Stimulated activated effector memory CD8-positive, alpha-beta T cell treated with anti-CD3 and anti-CD28 coated beads, Interleukin-12 subunit alpha, Interleukin-12 subunit beta, amount 100 ng/mL, for 72 hours (primary cell): ENCODE measurements at regions not wholly inside any gene's neighbourhood (a gene's known extent, or its start where the extent isn't known, plus 50 kb on each side); places are given as distances from the start of the nearest gene placed in this dataset.

ENCODE experiments used
- ATAC-seq: fragments of 150-1000 bp; cut with Tn5 transposase; 2 replicates; pipeline ENCODE4 v1.10.0; 2021
- DNase-seq, 2 donors: peaks; one replicate each; pipeline ENCODE4 v3.0.0; 2021 to 2022; ENCODE audit warnings: low spot score in 2 of 2
- H3K27ac Mint-ChIP-seq: one replicate; pipeline ENCODE4 v1.8.0; 2022; ENCODE audit warnings: mild to moderate bottlenecking, mixed read lengths
- H3K36me3 Mint-ChIP-seq: one replicate; pipeline ENCODE4 v1.8.0; 2022; ENCODE audit warnings: mild to moderate bottlenecking, mixed read lengths
- H3K4me1 Mint-ChIP-seq: one replicate; pipeline ENCODE4 v1.8.0; 2022; ENCODE audit warnings: mixed read lengths
- H3K4me3 Mint-ChIP-seq: one replicate; pipeline ENCODE4 v1.8.0; 2022; ENCODE audit warnings: mild to moderate bottlenecking, mixed read lengths
- H3K9me3 Mint-ChIP-seq: one replicate; pipeline ENCODE4 v1.8.0; 2022; ENCODE audit warnings: mixed read lengths

GRCh38 chr11:101327908-101328307 is 198.3 kb upstream of the PGR start:
- Mint-ChIP-seq H3K4me3 (no peak overlapping the region), H3K27ac (no peak overlapping the region), H3K36me3 (no peaks in the 10 kb centered on the region), H3K4me1 (no peaks in the 10 kb centered on the region), H3K9me3 (peaks cover 19% of the 10 kb centered on the region)
- ATAC-seq (no peak), DNase-seq (no peak)

GRCh38 chr11:101326141-101326540 is 196.5 kb upstream of the PGR start:
- no peaks in the 10 kb centered on the region for H3K36me3 Mint-ChIP-seq
- H3K4me1 Mint-ChIP-seq = no peaks in the 10 kb centered on the region
- no peak for DNase-seq
- no peak overlapping the region for H3K4me3 Mint-ChIP-seq
- no peak for ATAC-seq
- peaks cover 15% of the 10 kb centered on the region for H3K9me3 Mint-ChIP-seq
- no peak overlapping the region for H3K27ac Mint-ChIP-seq

GRCh38 chr11:101323997-101324396 is 194.4 kb upstream of the PGR start:
- DNase-seq (no peak), ATAC-seq (no peak)
- Mint-ChIP-seq H3K4me1 (no peaks in the 10 kb centered on the region), H3K4me3 (no peak overlapping the region), H3K27ac (no peak overlapping the region), H3K36me3 (no peaks in the 10 kb centered on the region), H3K9me3 (peaks cover 12% of the 10 kb centered on the region)

- Mint-ChIP-seq H3K4me3 (no peak overlapping the region), H3K27ac (no peak overlapping the region), H3K36me3 (no peaks in the 10 kb centered on the region), H3K4me1 (no peaks in the 10 kb centered on the region), H3K9me3 (peaks cover 14% of the 10 kb centered on the region)
- DNase-seq (no peak), ATAC-seq (no peak)
Observed at GRCh38 chr11:101321222-101321621, 191.6 kb upstream of the PGR start.

- no peaks in the 10 kb centered on the region for H3K4me1 Mint-ChIP-seq
- DNase-seq = no peak
- peaks cover 15% of the 10 kb centered on the region for H3K9me3 Mint-ChIP-seq
- no peak overlapping the region for H3K4me3 Mint-ChIP-seq
- no peak overlapping the region for H3K27ac Mint-ChIP-seq
- no peaks in the 10 kb centered on the region for H3K36me3 Mint-ChIP-seq
- no peak for ATAC-seq
Observed at GRCh38 chr11:101306721-101307120, 177.1 kb upstream of the PGR start.

GRCh38 chr11:101305496-101305895 is 175.9 kb upstream of the PGR start:
- no peak overlapping the region for H3K27ac Mint-ChIP-seq
- ATAC-seq = no peak
- H3K4me1 Mint-ChIP-seq = no peaks in the 10 kb centered on the region
- peaks cover 15% of the 10 kb centered on the region for H3K9me3 Mint-ChIP-seq
- no peaks in the 10 kb centered on the region for H3K36me3 Mint-ChIP-seq
- H3K4me3 Mint-ChIP-seq = no peak overlapping the region
- no peak for DNase-seq

GRCh38 chr11:101299210-101299609 is 169.6 kb upstream of the PGR start:
- Mint-ChIP-seq H3K4me1 (no peaks in the 10 kb centered on the region), H3K27ac (no peak overlapping the region), H3K9me3 (peaks cover 8% of the 10 kb centered on the region), H3K36me3 (no peaks in the 10 kb centered on the region), H3K4me3 (no peak overlapping the region)
- no peak for ATAC-seq
- DNase-seq = no peak

- Mint-ChIP-seq H3K36me3 (no peaks in the 10 kb centered on the region), H3K4me3 (no peak overlapping the region), H3K4me1 (no peaks in the 10 kb centered on the region), H3K27ac (no peak overlapping the region), H3K9me3 (peaks cover 9% of the 10 kb centered on the region)
- ATAC-seq (no peak), DNase-seq (no peak)
Observed at GRCh38 chr11:101296896-101297295, 167.3 kb upstream of the PGR start.

GRCh38 chr11:101292661-101293240 is 163.1 kb upstream of the PGR start:
- no peak overlapping the region for H3K27ac Mint-ChIP-seq
- no peak overlapping the region for H3K4me3 Mint-ChIP-seq
- peaks cover 15% of the 10 kb centered on the region for H3K9me3 Mint-ChIP-seq
- H3K36me3 Mint-ChIP-seq = no peaks in the 10 kb centered on the region
- H3K4me1 Mint-ChIP-seq = no peaks in the 10 kb centered on the region
- ATAC-seq (no peak), DNase-seq (no peak)

- Mint-ChIP-seq H3K9me3 (peaks cover 15% of the 10 kb centered on the region), H3K36me3 (no peaks in the 10 kb centered on the region), H3K4me3 (no peak overlapping the region), H3K27ac (no peak overlapping the region), H3K4me1 (no peaks in the 10 kb centered on the region)
- DNase-seq (no peak), ATAC-seq (no peak)
Observed at GRCh38 chr11:101291279-101291678, 161.7 kb upstream of the PGR start.

- Mint-ChIP-seq H3K9me3 (peaks cover 11% of the 10 kb centered on the region), H3K4me1 (no peaks in the 10 kb centered on the region), H3K4me3 (no peak overlapping the region)
Observed at GRCh38 chr11:101288392-101288791, 158.8 kb upstream of the PGR start.

GRCh38 chr11:101279728-101280127 is 150.1 kb upstream of the PGR start:
- no peaks in the 10 kb centered on the region for H3K4me1 Mint-ChIP-seq
- H3K36me3 Mint-ChIP-seq = no peaks in the 10 kb centered on the region
- DNase-seq = no peak
- peaks cover 19% of the 10 kb centered on the region for H3K9me3 Mint-ChIP-seq
- no peak for ATAC-seq
- no peak overlapping the region for H3K4me3 Mint-ChIP-seq
- H3K27ac Mint-ChIP-seq = no peak overlapping the region

More at GRCh38 chr11:101288392-101288791, 158.8 kb upstream of the PGR start:
- ATAC-seq (no peak), DNase-seq (no peak)
- H3K27ac Mint-ChIP-seq = no peak overlapping the region
- no peaks in the 10 kb centered on the region for H3K36me3 Mint-ChIP-seq

GRCh38 chr11:101278286-101278685 is 148.7 kb upstream of the PGR start:
- H3K4me3 Mint-ChIP-seq = no peak overlapping the region
- no peaks in the 10 kb centered on the region for H3K4me1 Mint-ChIP-seq
- ATAC-seq = no peak
- no peak overlapping the region for H3K27ac Mint-ChIP-seq
- DNase-seq = no peak
- no peaks in the 10 kb centered on the region for H3K36me3 Mint-ChIP-seq
- H3K9me3 Mint-ChIP-seq = peaks cover 24% of the 10 kb centered on the region

GRCh38 chr11:101277036-101277435 is 147.4 kb upstream of the PGR start:
- ATAC-seq (no peak), DNase-seq (no peak)
- Mint-ChIP-seq H3K36me3 (no peaks in the 10 kb centered on the region), H3K9me3 (peaks cover 26% of the 10 kb centered on the region), H3K27ac (no peak overlapping the region), H3K4me3 (no peak overlapping the region), H3K4me1 (no peaks in the 10 kb centered on the region)

GRCh38 chr11:101269990-101270660 is 140.5 kb upstream of the PGR start:
- Mint-ChIP-seq H3K27ac (no peak overlapping the region), H3K4me3 (no peak overlapping the region), H3K4me1 (no peaks in the 10 kb centered on the region)

GRCh38 chr11:101269390-101269789 is 139.8 kb upstream of the PGR start:
- no peak overlapping the region for H3K27ac Mint-ChIP-seq
- peaks cover 17% of the 10 kb centered on the region for H3K9me3 Mint-ChIP-seq
- no peak for DNase-seq
- no peaks in the 10 kb centered on the region for H3K36me3 Mint-ChIP-seq
- H3K4me1 Mint-ChIP-seq = no peaks in the 10 kb centered on the region
- no peak for ATAC-seq
- no peak overlapping the region for H3K4me3 Mint-ChIP-seq

More at GRCh38 chr11:101269990-101270660, 140.5 kb upstream of the PGR start:
- ATAC-seq (no peak), DNase-seq (no peak)
- Mint-ChIP-seq H3K9me3 (peaks cover 17% of the 10 kb centered on the region), H3K36me3 (no peaks in the 10 kb centered on the region)
